ENCODE measurements at regions not wholly inside any gene's neighbourhood (a gene's known extent, or its start where the extent isn't known, plus 50 kb on each side); places are given as distances from the start of the nearest gene placed in this dataset.
"Not testable (repeated sequence)": the region's sequence is repeated elsewhere in the genome, so short reads cannot be mapped to it uniquely, and the experiment has no call there.

DNA sequence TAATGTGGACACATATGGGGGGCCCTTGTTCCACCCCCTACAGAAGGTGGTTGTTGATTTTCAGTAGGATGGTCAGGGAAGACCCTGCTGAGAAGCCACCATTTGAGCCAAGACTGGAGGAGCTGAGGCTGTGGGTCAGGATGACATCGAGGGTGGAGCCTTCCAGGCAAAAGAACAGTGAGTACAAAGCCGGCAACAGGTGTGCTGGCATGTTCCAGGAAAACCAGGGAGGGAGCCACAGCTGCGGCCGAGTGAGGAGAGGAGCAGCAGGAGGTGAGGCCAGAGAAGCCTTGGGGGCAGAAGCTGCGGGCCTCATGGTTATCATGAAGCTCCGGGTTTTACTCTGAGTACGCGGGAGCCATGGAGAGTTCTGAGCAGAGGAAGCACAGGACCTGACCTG is 126.9 kb upstream of the SULF2 start (continued):
- TF ChIP-seq, protein P1, sequence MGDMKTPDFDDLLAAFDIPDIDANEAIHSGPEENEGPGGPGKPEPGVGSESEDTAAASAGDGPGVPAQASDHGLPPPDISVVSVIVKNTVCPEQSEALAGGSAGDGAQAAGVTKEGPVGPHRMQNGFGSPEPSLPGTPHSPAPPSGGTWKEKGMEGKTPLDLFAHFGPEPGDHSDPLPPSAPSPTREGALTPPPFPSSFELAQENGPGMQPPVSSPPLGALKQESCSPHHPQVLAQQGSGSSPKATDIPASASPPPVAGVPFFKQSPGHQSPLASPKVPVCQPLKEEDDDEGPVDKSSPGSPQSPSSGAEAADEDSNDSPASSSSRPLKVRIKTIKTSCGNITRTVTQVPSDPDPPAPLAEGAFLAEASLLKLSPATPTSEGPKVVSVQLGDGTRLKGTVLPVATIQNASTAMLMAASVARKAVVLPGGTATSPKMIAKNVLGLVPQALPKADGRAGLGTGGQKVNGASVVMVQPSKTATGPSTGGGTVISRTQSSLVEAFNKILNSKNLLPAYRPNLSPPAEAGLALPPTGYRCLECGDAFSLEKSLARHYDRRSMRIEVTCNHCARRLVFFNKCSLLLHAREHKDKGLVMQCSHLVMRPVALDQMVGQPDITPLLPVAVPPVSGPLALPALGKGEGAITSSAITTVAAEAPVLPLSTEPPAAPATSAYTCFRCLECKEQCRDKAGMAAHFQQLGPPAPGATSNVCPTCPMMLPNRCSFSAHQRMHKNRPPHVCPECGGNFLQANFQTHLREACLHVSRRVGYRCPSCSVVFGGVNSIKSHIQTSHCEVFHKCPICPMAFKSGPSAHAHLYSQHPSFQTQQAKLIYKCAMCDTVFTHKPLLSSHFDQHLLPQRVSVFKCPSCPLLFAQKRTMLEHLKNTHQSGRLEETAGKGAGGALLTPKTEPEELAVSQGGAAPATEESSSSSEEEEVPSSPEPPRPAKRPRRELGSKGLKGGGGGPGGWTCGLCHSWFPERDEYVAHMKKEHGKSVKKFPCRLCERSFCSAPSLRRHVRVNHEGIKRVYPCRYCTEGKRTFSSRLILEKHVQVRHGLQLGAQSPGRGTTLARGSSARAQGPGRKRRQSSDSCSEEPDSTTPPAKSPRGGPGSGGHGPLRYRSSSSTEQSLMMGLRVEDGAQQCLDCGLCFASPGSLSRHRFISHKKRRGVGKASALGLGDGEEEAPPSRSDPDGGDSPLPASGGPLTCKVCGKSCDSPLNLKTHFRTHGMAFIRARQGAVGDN (CRISPR knock-in tag; IDR thresholded peaks at IDR 0.05), result peak; percentile 64
- TF ChIP-seq ZNF614 (CRISPR knock-in tag; IDR thresholded peaks at IDR 0.05; ENCODE audit: borderline replicate concordance), result 0 out of 2 replicates have a peak, but pooled peaks have one; percentile 29
- peak; percentile 8; the same call in 1 of the 2 replicates for TF ChIP-seq ZFX (CRISPR knock-in tag; IDR thresholded peaks at IDR 0.05; ENCODE audit: low read depth)

DNA sequence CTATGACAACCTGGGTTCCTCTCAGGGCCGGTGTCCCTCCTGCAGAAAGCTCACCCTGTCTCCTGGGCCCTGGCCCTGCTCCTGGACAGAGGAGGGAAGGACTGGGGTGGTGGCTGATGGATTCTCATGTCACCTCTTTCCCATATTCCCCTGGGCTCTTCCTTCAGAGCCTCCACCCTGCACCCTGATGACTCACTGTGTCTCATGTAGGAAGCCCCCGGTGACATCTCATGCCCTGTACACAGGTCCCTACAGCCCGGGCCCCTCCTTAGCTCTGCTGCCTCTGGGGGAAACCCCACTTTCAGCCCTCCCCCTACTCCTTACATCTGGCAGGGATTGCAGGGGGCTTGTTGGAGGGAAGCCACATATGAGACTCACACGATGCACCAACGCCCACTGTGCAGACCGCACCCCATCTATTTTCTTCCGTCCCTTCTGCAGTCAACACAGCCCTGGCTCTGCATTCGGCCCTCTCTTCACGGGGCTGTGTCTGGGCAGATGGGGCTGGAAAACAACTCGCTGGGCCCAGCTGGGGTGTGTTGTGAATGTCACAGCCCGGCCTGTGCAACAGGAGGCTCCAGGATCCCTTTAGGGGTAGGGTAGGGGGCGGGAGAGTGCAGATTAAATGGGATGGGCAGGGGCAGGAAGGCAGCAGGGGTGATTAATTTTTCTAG is 124.6 kb upstream of the SULF2 start:
- H3K4me3 ChIP-seq (replicated peaks in 1 of 3; ENCODE audit: insufficient read depth in 1 of 3, low read depth in 2 of 3, low read length in 3 of 3); CTCF ChIA-PET (ENCODE audit: low intra/inter-chr PET ratio, low total read pairs); H3K79me2 ChIP-seq (ENCODE audit: insufficient read depth, low read length); POLR2A ChIA-PET; intact Hi-C loops (cut with micrococcal nuclease; ENCODE audit: unreplicated experiment); H3K9me3 ChIP-seq (ENCODE audit: low read length); H2AFZ ChIP-seq (ENCODE audit: low read length); H4K20me1 ChIP-seq (ENCODE audit: insufficient read depth, low read length); BruUV-seq (replicated peaks); H3K9ac ChIP-seq (ENCODE audit: insufficient read depth, low read depth, low read length); FAIRE-seq; ATAC-seq; H3K27ac ChIP-seq (ENCODE audit: extremely low read length, insufficient read depth, low read length); in situ Hi-C loops (cut with HindIII; ENCODE audit: extremely low pct_ligation_motif_present, low pct_unique_long_range_greater_than_20kb); H3K36me3 ChIP-seq (replicated peaks in 1 of 2; ENCODE audit: control insufficient read depth in 1 of 2, insufficient read depth in 2 of 2, low read length in 2 of 2): not testable (repeated sequence)
- H3K27me3 ChIP-seq (ENCODE audit: control insufficient read depth in 1 of 2, insufficient read depth in 2 of 2, low read length in 2 of 2), result peaks cover 2 to 36% of the 10 kb centered on the region in 2 experiments; a peak in 3 of 5 replicates
- H3K4me1 ChIP-seq (ENCODE audit: insufficient read depth, low read length), result peaks cover 57% of the 10 kb centered on the region
- TF ChIP-seq FOSL2 (CRISPR knock-in tag; IDR thresholded peaks at IDR 0.05), result peak; percentile 58; the same call in 1 of the 2 replicates
- 0 out of 2 replicates have a peak, but pooled peaks have one; percentile 58 for TF ChIP-seq ZSCAN25 (CRISPR knock-in tag; IDR thresholded peaks at IDR 0.05)
- TF ChIP-seq, protein P1 (CRISPR knock-in tag; IDR thresholded peaks at IDR 0.05), result peak; percentile 32; the same call in 1 of the 2 replicates
- peak; percentile 37 for DNase-seq (ENCODE audit: low spot score)
- peak overlapping the region; percentile 59; the same call in 1 of the 2 replicates for H3K4me2 ChIP-seq (ENCODE audit: low read depth, low read length)
- WGBS (ENCODE audit: low lambda C conversion rate), result 46% methylated on average over 12 of the region's 12 CpGs

DNA sequence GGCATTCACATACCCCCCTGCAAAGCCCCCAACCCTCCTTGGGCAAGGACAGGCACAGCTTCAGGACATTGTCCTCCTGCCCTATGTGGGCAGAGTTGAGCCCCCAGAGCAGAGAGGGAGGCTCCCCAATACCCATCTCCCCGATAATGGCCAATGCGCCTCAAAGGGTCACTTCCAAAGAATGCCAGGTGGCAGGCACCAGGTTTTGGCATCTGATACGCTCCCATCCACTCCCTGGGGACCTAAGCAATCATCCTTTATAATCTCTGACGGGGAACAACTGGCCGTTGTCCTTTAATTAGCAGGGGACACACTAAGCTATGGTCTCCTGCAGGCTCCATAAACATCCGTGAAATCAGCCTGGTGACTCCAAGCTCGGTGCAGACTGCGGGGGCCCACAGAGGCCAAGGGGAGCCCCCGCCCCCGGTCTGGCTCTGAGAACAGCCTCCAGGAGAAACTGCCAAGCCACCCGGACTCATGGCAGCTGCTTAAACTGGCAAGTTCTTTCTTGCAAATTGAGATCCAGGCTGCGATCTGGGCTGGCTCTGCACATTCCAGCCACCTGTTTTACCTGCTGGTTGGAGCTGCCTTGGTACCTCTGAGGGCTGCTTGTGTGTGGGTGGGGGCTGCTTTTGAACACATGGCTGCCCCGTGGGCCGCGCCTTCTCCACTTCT is 123.2 kb upstream of the SULF2 start:
- in situ Hi-C loops (cut with HindIII; ENCODE audit: extremely low pct_ligation_motif_present, low pct_unique_long_range_greater_than_20kb); H3K4me2 ChIP-seq (ENCODE audit: low read depth, low read length); CTCF ChIA-PET (ENCODE audit: low intra/inter-chr PET ratio, low total read pairs); DNase-seq (ENCODE audit: low spot score); FAIRE-seq; ATAC-seq; H3K36me3 ChIP-seq (replicated peaks in 1 of 2; ENCODE audit: control insufficient read depth in 1 of 2, insufficient read depth in 2 of 2, low read length in 2 of 2); H4K20me1 ChIP-seq (ENCODE audit: insufficient read depth, low read length); H3K9me3 ChIP-seq (ENCODE audit: low read length); H3K79me2 ChIP-seq (ENCODE audit: insufficient read depth, low read length); H3K27ac ChIP-seq (ENCODE audit: extremely low read length, insufficient read depth, low read length); H2AFZ ChIP-seq (ENCODE audit: low read length); H3K9ac ChIP-seq (ENCODE audit: insufficient read depth, low read depth, low read length); POLR2A ChIA-PET; intact Hi-C loops (cut with micrococcal nuclease; ENCODE audit: unreplicated experiment); H3K4me3 ChIP-seq (replicated peaks in 1 of 3; ENCODE audit: insufficient read depth in 1 of 3, low read depth in 2 of 3, low read length in 3 of 3); BruUV-seq (replicated peaks): not testable (repeated sequence)
- Histone ChIP-seq H3K27me3 (ENCODE audit: control insufficient read depth in 1 of 2, insufficient read depth in 2 of 2, low read length in 2 of 2) (peaks cover 2 to 36% of the 10 kb centered on the region in 2 experiments; a peak in 3 of 5 replicates), H3K4me1 (ENCODE audit: insufficient read depth, low read length) (peaks cover 44% of the 10 kb centered on the region)
- 46% methylated on average over 14 of the region's 15 CpGs for WGBS (ENCODE audit: low lambda C conversion rate)
